IgD-negative memory B cell (primary cell): ENCODE measurements at regions not wholly inside any gene's neighbourhood (a gene's known extent, or its start where the extent isn't known, plus 50 kb on each side); places are given as distances from the start of the nearest gene placed in this dataset.

Source experiments
- H3K27ac Mint-ChIP-seq, 3 donors: one replicate each; pipeline ENCODE4 v1.8.0; 2020 to 2022; ENCODE audit warnings: mild to moderate bottlenecking in 3 of 3, mixed read lengths in 3 of 3, moderate library complexity in 1 of 3
- H3K27me3 Mint-ChIP-seq: one replicate; pipeline ENCODE4 v1.8.0; 2021; ENCODE audit warnings: mixed read lengths
- H3K36me3 Mint-ChIP-seq: one replicate; pipeline ENCODE4 v1.8.0; 2020; ENCODE audit warnings: mild to moderate bottlenecking, mixed read lengths
- H3K4me1 Mint-ChIP-seq, 3 donors: one replicate each; pipeline ENCODE4 v1.8.0; 2020 to 2022; ENCODE audit warnings: mixed read lengths in 3 of 3, mild to moderate bottlenecking in 1 of 3
- H3K4me3 Mint-ChIP-seq, 4 donors: one replicate each; pipeline ENCODE4 v1.8.0; 2020 to 2022; ENCODE audit warnings: mild to moderate bottlenecking in 4 of 4, mixed read lengths in 4 of 4, moderate library complexity in 3 of 4
- H3K9me3 Mint-ChIP-seq, 3 donors: one replicate each; pipeline ENCODE4 v1.8.0; 2020 to 2021; ENCODE audit warnings: mixed read lengths in 3 of 3, mild to moderate bottlenecking in 1 of 3

DNA sequence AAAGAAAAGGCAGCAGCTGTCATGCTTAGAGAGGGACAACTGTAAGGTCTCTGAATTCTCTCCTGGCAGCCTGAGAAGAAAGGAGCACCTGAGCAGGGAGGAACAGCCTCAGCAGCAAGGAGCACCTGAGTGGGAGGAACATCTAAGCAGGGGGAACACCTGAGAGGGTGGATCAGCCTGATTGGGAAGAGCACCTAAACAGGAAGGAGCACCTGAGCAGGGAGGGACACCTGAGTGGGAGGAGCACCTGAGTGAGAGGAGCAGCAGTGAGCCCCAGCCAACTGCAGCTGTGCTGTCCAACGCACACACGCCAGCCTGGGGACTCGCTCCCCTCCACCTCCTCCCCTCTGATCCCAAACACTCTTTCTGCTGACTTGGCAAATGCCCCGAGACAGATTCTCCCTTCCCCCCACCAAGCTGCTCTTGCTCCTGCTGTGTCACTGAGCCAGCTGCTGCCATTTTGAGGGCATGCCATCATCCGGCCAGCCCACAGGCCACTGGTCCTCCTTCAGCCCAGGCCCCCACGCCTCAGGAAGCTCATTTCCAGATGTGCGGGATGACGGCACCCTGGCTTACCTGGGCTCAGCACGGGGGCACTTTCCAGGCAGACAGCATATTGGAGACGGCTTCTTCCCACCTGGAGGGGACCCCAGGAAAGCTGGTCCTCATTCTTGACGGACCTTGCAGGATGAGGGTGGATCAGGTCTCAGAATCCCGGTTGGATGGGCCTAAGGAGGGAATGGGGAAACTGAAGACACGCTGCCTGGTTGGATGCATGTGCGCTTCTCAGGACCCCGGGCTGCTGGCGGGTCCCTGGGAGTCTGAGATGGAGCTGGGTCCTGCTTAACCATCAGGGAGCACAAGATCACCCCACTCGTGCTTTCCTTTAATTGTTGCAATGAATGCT is 57.7 kb upstream of the RBFOX3 start:
- Mint-ChIP-seq H3K27ac (no peak overlapping the region), H3K36me3 (peaks cover 2% of the 10 kb centered on the region), H3K4me1 (peaks cover 0 to 5% (median 3%) of the 10 kb centered on the region in 3 donors), H3K4me3 (peak overlapping the region in 1 of 4 donors; percentile 77), H3K27me3 (peaks cover 40% of the 10 kb centered on the region), H3K9me3 (peaks cover 3 to 12% (median 8%) of the 10 kb centered on the region in 3 donors)

DNA sequence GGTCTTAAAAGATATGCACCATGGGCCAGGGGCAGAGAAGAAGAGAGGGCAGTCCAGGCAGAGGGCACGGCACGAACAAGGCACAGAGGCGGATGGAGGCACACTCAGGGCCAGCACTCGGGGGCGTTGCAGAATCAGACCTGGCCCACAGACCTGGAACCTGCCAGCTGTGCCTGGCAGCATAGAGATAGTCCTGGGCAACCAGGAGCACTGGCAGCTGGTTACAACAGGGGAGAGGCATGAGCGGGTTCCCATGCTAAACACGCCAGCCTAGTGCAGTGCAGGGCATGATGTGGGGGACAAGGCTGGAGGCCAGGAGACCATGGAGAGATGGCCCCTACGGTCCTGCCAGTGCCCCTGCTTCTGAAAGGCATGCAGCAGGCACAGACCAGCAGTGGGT is 56.9 kb upstream of the RBFOX3 start:
- H3K27ac Mint-ChIP-seq, result peak overlapping the region in 1 of 3 donors; percentile 80
- H3K4me3 Mint-ChIP-seq, result no peak overlapping the region
- H3K27me3 Mint-ChIP-seq, result peaks cover 42% of the 10 kb centered on the region
- H3K4me1 Mint-ChIP-seq, result peaks cover 0 to 5% (median 3%) of the 10 kb centered on the region in 3 donors
- H3K36me3 Mint-ChIP-seq, result peaks cover 2% of the 10 kb centered on the region
- peaks cover 2 to 9% (median 4%) of the 10 kb centered on the region in 3 donors for H3K9me3 Mint-ChIP-seq

DNA sequence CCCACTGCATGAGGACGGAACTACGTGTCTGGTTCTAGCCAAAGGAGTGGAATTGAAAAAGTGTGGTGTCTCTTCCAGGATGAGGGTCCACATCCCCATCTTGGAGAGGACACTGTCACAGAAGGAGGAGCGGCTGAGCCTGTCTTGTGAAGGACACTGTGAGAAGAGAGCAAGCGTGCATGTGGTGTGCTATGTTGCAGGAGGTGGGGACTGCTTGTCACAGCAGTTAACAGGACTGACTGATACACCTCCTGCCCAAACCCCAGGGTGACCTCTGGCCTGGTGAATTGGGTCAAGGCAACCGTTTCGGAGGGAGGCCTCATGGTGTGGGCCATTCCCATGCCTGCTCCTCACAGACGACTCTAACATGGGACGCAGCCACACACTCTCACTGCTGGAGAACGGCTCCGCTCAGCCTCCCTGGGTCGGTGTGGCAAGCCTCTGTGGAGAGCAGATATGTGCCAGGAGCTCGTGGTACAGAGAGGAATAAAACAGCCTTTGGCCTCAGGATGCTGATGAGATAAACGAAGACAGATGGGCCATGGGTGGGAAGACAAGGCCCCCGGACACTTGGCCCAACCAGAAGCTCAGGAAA is 56.4 kb upstream of the RBFOX3 start:
- Mint-ChIP-seq H3K27me3 (peaks cover 41% of the 10 kb centered on the region), H3K4me3 (no peak overlapping the region), H3K4me1 (peaks cover 0 to 5% (median 3%) of the 10 kb centered on the region in 3 donors), H3K9me3 (peaks cover under 1 to 4% (median 1%) of the 10 kb centered on the region in 3 donors), H3K27ac (peak overlapping the region in 1 of 3 donors; percentile 80), H3K36me3 (peaks cover 2% of the 10 kb centered on the region)

DNA sequence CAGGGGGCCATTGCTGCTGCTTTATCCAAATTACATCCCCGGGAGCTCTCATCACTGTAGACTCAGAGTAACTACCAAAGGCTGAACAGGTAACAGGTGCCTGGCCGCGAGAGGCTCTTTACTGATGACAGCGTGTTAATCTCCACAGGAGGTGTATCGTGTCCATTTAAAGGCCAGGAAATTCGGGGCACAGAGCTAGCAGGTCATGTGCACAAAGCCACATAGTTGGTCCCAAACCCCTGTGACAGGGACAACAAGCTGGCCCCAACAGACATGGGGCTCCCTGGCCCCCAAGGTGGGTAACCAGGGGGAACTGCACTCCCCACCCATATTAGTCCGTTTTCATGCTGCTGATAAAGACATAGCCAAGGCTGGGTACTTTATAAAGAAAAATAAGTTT is 55.3 kb upstream of the RBFOX3 start:
- no peak overlapping the region for H3K4me3 Mint-ChIP-seq
- peaks cover 0 to 5% (median 0%) of the 10 kb centered on the region in 3 donors for H3K4me1 Mint-ChIP-seq
- no peak overlapping the region for H3K27ac Mint-ChIP-seq
- peaks cover 4% of the 10 kb centered on the region for H3K36me3 Mint-ChIP-seq
- H3K9me3 Mint-ChIP-seq, result peaks cover 1 to 11% (median 7%) of the 10 kb centered on the region in 3 donors
- peaks cover 41% of the 10 kb centered on the region for H3K27me3 Mint-ChIP-seq

DNA sequence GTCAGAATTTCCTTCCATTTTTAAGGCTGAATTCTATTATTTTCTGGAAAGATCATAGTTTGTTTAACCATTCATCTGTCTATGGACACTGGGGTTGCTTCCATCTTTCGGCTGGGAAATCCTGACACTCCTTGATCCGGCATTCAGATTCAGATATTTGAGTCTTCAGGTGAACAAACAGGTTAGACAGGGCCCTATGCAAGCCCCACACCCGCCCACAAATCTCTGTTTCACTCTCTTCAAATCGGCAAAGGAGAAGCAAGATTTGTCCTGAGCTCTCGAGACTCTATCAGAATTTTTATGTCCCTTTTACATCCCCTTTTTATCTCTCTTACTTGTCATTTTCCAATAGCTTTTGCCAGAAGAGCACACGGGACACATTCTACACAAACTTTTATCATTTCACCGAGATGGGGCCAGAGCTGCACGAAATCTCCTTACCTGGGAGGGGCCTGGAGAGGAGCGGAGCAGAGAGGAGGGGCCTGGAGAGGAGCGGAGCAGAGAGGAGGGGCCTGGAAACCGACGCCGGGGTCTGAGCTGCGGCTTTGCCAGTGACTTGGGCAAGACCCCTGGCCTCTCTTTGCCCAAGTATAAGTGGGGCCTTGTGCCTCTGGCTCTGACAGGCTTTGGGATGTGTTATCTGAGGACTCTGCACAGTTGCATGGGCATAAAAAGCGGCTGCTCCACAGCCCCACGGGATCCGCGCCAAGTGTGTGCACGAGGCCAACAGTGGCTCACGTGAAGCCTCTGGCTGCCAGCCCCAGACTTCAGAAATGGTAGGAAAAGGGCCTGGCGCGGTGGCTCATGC is 54.3 kb upstream of the RBFOX3 start:
- peaks cover 43% of the 10 kb centered on the region for H3K27me3 Mint-ChIP-seq
- no peak overlapping the region for H3K4me3 Mint-ChIP-seq
- H3K27ac Mint-ChIP-seq, result no peak overlapping the region
- peaks cover 0 to 2% (median 0%) of the 10 kb centered on the region in 3 donors for H3K4me1 Mint-ChIP-seq
- H3K36me3 Mint-ChIP-seq, result peaks cover 4% of the 10 kb centered on the region
- peaks cover 4 to 15% (median 15%) of the 10 kb centered on the region in 3 donors for H3K9me3 Mint-ChIP-seq

DNA sequence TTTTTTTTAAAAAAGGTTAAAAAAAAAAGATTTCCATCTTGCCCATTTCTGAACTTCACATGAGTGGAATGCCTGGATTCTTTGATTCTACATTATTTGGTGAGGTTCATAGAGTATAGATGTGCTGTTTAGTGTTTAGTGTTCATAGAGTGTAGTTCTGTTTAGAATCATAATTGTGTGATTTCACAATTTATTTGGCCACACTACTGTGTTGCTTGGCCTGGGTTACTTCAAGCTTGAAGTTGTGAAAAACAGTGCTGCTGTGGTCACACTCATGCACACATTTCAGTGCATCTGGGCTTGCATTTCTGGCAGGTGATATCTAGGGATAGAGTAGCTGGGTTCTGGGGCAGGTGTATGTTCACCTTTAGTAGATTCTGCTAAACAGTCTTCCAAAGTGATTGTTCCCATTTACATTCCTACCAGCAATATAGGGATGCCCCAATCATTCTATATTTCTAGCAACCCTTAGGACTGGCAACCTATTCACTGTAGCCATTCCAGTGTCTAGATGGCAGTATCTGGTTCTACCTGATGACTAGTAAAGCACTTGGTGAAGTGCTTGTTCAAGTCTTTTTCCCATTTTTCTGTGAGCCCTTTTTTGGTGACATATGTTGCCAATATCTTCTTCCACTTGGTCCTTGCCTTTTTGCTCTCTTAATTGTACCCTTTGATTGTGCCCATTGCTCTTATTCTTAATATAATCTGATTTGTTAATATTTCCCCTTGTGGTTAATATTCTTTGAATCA is 50.6 kb upstream of the RBFOX3 start:
- Mint-ChIP-seq H3K36me3 (peaks cover 4% of the 10 kb centered on the region), H3K4me3 (no peak overlapping the region), H3K9me3 (peaks cover 4 to 15% (median 15%) of the 10 kb centered on the region in 3 donors), H3K4me1 (peaks cover 0 to 3% (median 0%) of the 10 kb centered on the region in 3 donors), H3K27ac (no peak overlapping the region), H3K27me3 (peaks cover 35% of the 10 kb centered on the region)
